Body of pancreas (tissue), 4 donors: ENCODE measurements at regions not wholly inside any gene's neighbourhood (a gene's known extent, or its start where the extent isn't known, plus 50 kb on each side); places are given as distances from the start of the nearest gene placed in this dataset.

ENCODE experiments used
- CTCF ChIP-seq, 7 experiments: fragments of 450-650 bp in 4 of 7; fragments of 200-600 bp in 3 of 7; sonication (generic) in 3 of 7; IDR thresholded peaks; one replicate each; pipeline ENCODE4 v1.5.1; 2016 to 2019; ENCODE audit warnings: antibody characterized with exemption in 7 of 7
- POLR2A ChIP-seq, 3 donors: fragments of 450-650 bp; IDR thresholded peaks; one replicate each; pipeline ENCODE4 v1.6.1; 2016; ENCODE audit warnings: antibody characterized with exemption in 3 of 3, mild to moderate bottlenecking in 2 of 3

- no peak for TF ChIP-seq CTCF (IDR thresholded peaks at IDR 0.05)
- TF ChIP-seq POLR2A (IDR thresholded peaks at IDR 0.05), result no peak
These were observed 932.2 kb downstream of the NLGN4Y start for GRCh38 chrY:15456491-15456890.
